Loucy (cell line): ENCODE measurements at regions not wholly inside any gene's neighbourhood (a gene's known extent, or its start where the extent isn't known, plus 50 kb on each side); places are given as distances from the start of the nearest gene placed in this dataset.
"Not testable (repeated sequence)": the region's sequence is repeated elsewhere in the genome, so short reads cannot be mapped to it uniquely, and the experiment has no call there.

Experiments
- H2AFZ ChIP-seq: fragments of 200-600 bp; sonication (generic); 2 replicates; pipeline ENCODE4 v1.6.0; 2016; ENCODE audit warnings: antibody characterized with exemption, mild to moderate bottlenecking, low read length, moderate library complexity
- H3F3A ChIP-seq: fragments of 200-600 bp; 2 replicates; pipeline ENCODE4 v1.6.0; 2016; ENCODE audit warnings: antibody characterized with exemption, low read depth, mild to moderate bottlenecking
- H3K27me3 ChIP-seq: fragments of 200-600 bp; sonication (generic); 2 replicates; pipeline ENCODE4 v1.6.1; 2014; ENCODE audit warnings: low read length, mild to moderate bottlenecking; ENCODE audit not compliant: insufficient read depth, poor library complexity, severe bottlenecking
- H3K36me3 ChIP-seq: fragments of 200-600 bp; sonication (generic); 2 replicates; pipeline ENCODE4 v1.6.1; 2016; ENCODE audit warnings: low read length; ENCODE audit not compliant: insufficient read depth
- H3K4me1 ChIP-seq: fragments of 200-600 bp; sonication (generic); 2 replicates; pipeline ENCODE4 v1.5.1; 2014; ENCODE audit warnings: low read length, mild to moderate bottlenecking; ENCODE audit not compliant: insufficient read depth, poor library complexity, severe bottlenecking
- H3K4me2 ChIP-seq: fragments of 200-600 bp; sonication (generic); 2 replicates; pipeline ENCODE4 v1.6.0; 2014; ENCODE audit warnings: antibody characterized with exemption, low read length, low read depth, mild to moderate bottlenecking; ENCODE audit not compliant: poor library complexity, severe bottlenecking
- H3K4me3 ChIP-seq: fragments of 200-600 bp; sonication (generic); 2 replicates; pipeline ENCODE4 v1.5.1; 2014; ENCODE audit warnings: low read length, mild to moderate bottlenecking, mixed read lengths; ENCODE audit not compliant: poor library complexity, severe bottlenecking
- H3K79me2 ChIP-seq: fragments of 200-600 bp; sonication (generic); 2 replicates; pipeline ENCODE4 v1.6.1; 2014; ENCODE audit warnings: low read length; ENCODE audit not compliant: insufficient read depth
- H3K9ac ChIP-seq: fragments of 200-600 bp; sonication (generic); 2 replicates; pipeline ENCODE4 v1.6.0; 2014; ENCODE audit warnings: mild to moderate bottlenecking, low read depth, low read length, moderate library complexity; ENCODE audit not compliant: poor library complexity, severe bottlenecking
- H3K9me2 ChIP-seq: fragments of 200-600 bp; sonication (generic); replicated peaks from 2 replicates; pipeline ENCODE4 v1.6.1; 2016; ENCODE audit warnings: low read depth, low read length, mixed read lengths
- H3K9me3 ChIP-seq: fragments of 200-600 bp; sonication (generic); 2 replicates; pipeline ENCODE4 v1.6.1; 2014; ENCODE audit warnings: mild to moderate bottlenecking, antibody characterized with exemption, low read length, low read depth; ENCODE audit not compliant: insufficient read depth
- H4K20me1 ChIP-seq: fragments of 200-600 bp; sonication (generic); 2 replicates; pipeline ENCODE4 v1.6.0; 2014; ENCODE audit warnings: antibody characterized with exemption, low read length, mild to moderate bottlenecking; ENCODE audit not compliant: insufficient read depth, poor library complexity, severe bottlenecking
- CTCF ChIP-seq: fragments of 200-600 bp; sonication (generic); conservative IDR thresholded peaks from 2 replicates; pipeline ENCODE4 v1.5.1; 2014; ENCODE audit warnings: mild to moderate bottlenecking, antibody characterized with exemption, low read length
- EZH2phosphoT487 ChIP-seq: fragments of 200-600 bp; IDR thresholded peaks from 2 replicates; pipeline ENCODE4 v1.6.1; 2018; ENCODE audit warnings: antibody characterized with exemption, mild to moderate bottlenecking, moderate library complexity, borderline replicate concordance

- H3F3A ChIP-seq = no peaks in the 10 kb centered on the region
- H3K4me1 ChIP-seq = no peaks in the 10 kb centered on the region
- TF ChIP-seq EZH2phosphoT487 (no peak), CTCF (no peak)
Observed at GRCh38 chr4:72875545-72875944, 194.0 kb downstream of the COX18 start.

GRCh38 chr4:72875138-72875537 is 194.4 kb downstream of the COX18 start:
- H3K27me3 ChIP-seq = no peaks in the 10 kb centered on the region
- H3K9me2 ChIP-seq = no peaks in the 10 kb centered on the region
- H3K36me3 ChIP-seq = no peaks in the 10 kb centered on the region
- H3K79me2 ChIP-seq = no peaks in the 10 kb centered on the region
- no peak overlapping the region for H2AFZ ChIP-seq
- no peaks in the 10 kb centered on the region for H4K20me1 ChIP-seq
- no peaks in the 10 kb centered on the region for H3K9me3 ChIP-seq
- no peaks in the 10 kb centered on the region for H3F3A ChIP-seq
- H3K4me2 ChIP-seq = no peak overlapping the region
- no peaks in the 10 kb centered on the region for H3K4me1 ChIP-seq
- no peak overlapping the region for H3K4me3 ChIP-seq
- H3K9ac ChIP-seq = no peak overlapping the region
- TF ChIP-seq EZH2phosphoT487 = no peak
- TF ChIP-seq CTCF = no peak

More at GRCh38 chr4:72875545-72875944, 194.0 kb downstream of the COX18 start:
- Histone ChIP-seq H3K9me2 (no peaks in the 10 kb centered on the region), H3K4me2 (no peak overlapping the region), H3K9ac (no peak overlapping the region), H3K4me3 (no peak overlapping the region), H4K20me1 (no peaks in the 10 kb centered on the region), H3K9me3 (no peaks in the 10 kb centered on the region), H2AFZ (no peak overlapping the region), H3K27me3 (no peaks in the 10 kb centered on the region), H3K79me2 (no peaks in the 10 kb centered on the region), H3K36me3 (no peaks in the 10 kb centered on the region)

- H3K27me3 ChIP-seq = no peaks in the 10 kb centered on the region
Observed at GRCh38 chr4:72864898-72865297, 204.6 kb downstream of the COX18 start.

GRCh38 chr4:72864277-72864676 is 205.2 kb downstream of the COX18 start:
- H2AFZ ChIP-seq, H3K27me3 ChIP-seq, H3K9ac ChIP-seq, H3K4me3 ChIP-seq, H3K36me3 ChIP-seq, H3F3A ChIP-seq, H3K4me1 ChIP-seq, H3K79me2 ChIP-seq, H3K4me2 ChIP-seq, H3K9me3 ChIP-seq, H4K20me1 ChIP-seq, H3K9me2 ChIP-seq: not testable (repeated sequence)

More at GRCh38 chr4:72864898-72865297, 204.6 kb downstream of the COX18 start:
- Histone ChIP-seq H3K9me2 (no peaks in the 10 kb centered on the region), H4K20me1 (no peaks in the 10 kb centered on the region), H3K4me2 (no peak overlapping the region), H2AFZ (no peak overlapping the region), H3K79me2 (no peaks in the 10 kb centered on the region), H3K4me3 (no peak overlapping the region), H3F3A (no peaks in the 10 kb centered on the region), H3K9ac (no peak overlapping the region), H3K4me1 (no peaks in the 10 kb centered on the region), H3K9me3 (no peaks in the 10 kb centered on the region; the same call in 1 of the 2 replicates), H3K36me3 (no peaks in the 10 kb centered on the region)
- TF ChIP-seq CTCF = no peak
- no peak for TF ChIP-seq EZH2phosphoT487
